ENCODE measurements at regions not wholly inside any gene's neighbourhood (a gene's known extent, or its start where the extent isn't known, plus 50 kb on each side); places are given as distances from the start of the nearest gene placed in this dataset.

- Mint-ChIP-seq H3K27me3 (ENCODE audit: low read depth) (no peaks in the 10 kb centered on the region), H3K27ac (no peak overlapping the region), H3K4me1 (ENCODE audit: low read depth) (no peaks in the 10 kb centered on the region), H3K9me3 (ENCODE audit: insufficient read depth) (no peaks in the 10 kb centered on the region), H3K36me3 (ENCODE audit: low read depth) (no peaks in the 10 kb centered on the region), H3K4me3 (no peak overlapping the region)
- CTCF ChIA-PET: no interaction called here
- POLR2A ChIA-PET: no interaction called here
- ATAC-seq (no peak), DNase-seq (no peak)
Measured at GRCh38 chr5:124444147-124444775, 302.2 kb downstream of the ZNF608 start.

GRCh38 chr5:124440471-124440870 is 306.0 kb downstream of the ZNF608 start:
- ATAC-seq: no peak
- POLR2A ChIA-PET: no interaction called here

GRCh38 chr5:124439609-124440008 is 306.8 kb downstream of the ZNF608 start:
- ChIA-PET POLR2A (no interaction called here), CTCF (no interaction called here)
- no peaks in the 10 kb centered on the region for H3K27me3 Mint-ChIP-seq (ENCODE audit: low read depth)
- ATAC-seq: no peak
- no peak for DNase-seq
- no peaks in the 10 kb centered on the region for H3K9me3 Mint-ChIP-seq (ENCODE audit: insufficient read depth)
- no peaks in the 10 kb centered on the region for H3K4me1 Mint-ChIP-seq (ENCODE audit: low read depth)
- no peak overlapping the region for H3K27ac Mint-ChIP-seq
- H3K36me3 Mint-ChIP-seq (ENCODE audit: low read depth): no peaks in the 10 kb centered on the region
- no peak overlapping the region for H3K4me3 Mint-ChIP-seq

More at GRCh38 chr5:124440471-124440870, 306.0 kb downstream of the ZNF608 start:
- CTCF ChIA-PET: no interaction called here
- H3K27ac Mint-ChIP-seq: no peak overlapping the region
- no peaks in the 10 kb centered on the region for H3K27me3 Mint-ChIP-seq (ENCODE audit: low read depth)
- H3K9me3 Mint-ChIP-seq (ENCODE audit: insufficient read depth): no peaks in the 10 kb centered on the region
- H3K4me3 Mint-ChIP-seq: no peak overlapping the region
- H3K36me3 Mint-ChIP-seq (ENCODE audit: low read depth): no peaks in the 10 kb centered on the region
- no peak for DNase-seq
- no peaks in the 10 kb centered on the region for H3K4me1 Mint-ChIP-seq (ENCODE audit: low read depth)

GRCh38 chr5:124438903-124439281 is 307.5 kb downstream of the ZNF608 start:
- CTCF ChIA-PET: no interaction called here
- H3K9me3 Mint-ChIP-seq (ENCODE audit: insufficient read depth): no peaks in the 10 kb centered on the region
- POLR2A ChIA-PET: no interaction called here
- no peak overlapping the region for H3K27ac Mint-ChIP-seq
- H3K36me3 Mint-ChIP-seq (ENCODE audit: low read depth): no peaks in the 10 kb centered on the region
- no peaks in the 10 kb centered on the region for H3K4me1 Mint-ChIP-seq (ENCODE audit: low read depth)
- H3K4me3 Mint-ChIP-seq: no peak overlapping the region
- DNase-seq (no peak), ATAC-seq (no peak)
- H3K27me3 Mint-ChIP-seq (ENCODE audit: low read depth): no peaks in the 10 kb centered on the region

GRCh38 chr5:124438026-124438902 is 308.2 kb downstream of the ZNF608 start:
- ATAC-seq (no peak), DNase-seq (no peak)
- CTCF ChIA-PET: no interaction called here
- Mint-ChIP-seq H3K4me1 (ENCODE audit: low read depth) (no peaks in the 10 kb centered on the region), H3K27me3 (ENCODE audit: low read depth) (no peaks in the 10 kb centered on the region), H3K9me3 (ENCODE audit: insufficient read depth) (no peaks in the 10 kb centered on the region), H3K27ac (no peak overlapping the region), H3K36me3 (ENCODE audit: low read depth) (no peaks in the 10 kb centered on the region), H3K4me3 (no peak overlapping the region)
- POLR2A ChIA-PET: no interaction called here

- POLR2A ChIA-PET: no interaction called here
- ATAC-seq: no peak
- H3K4me1 Mint-ChIP-seq (ENCODE audit: low read depth): no peaks in the 10 kb centered on the region
Measured at GRCh38 chr5:124436294-124436693, 310.1 kb downstream of the ZNF608 start.

GRCh38 chr5:124433170-124433569 is 313.3 kb downstream of the ZNF608 start:
- Mint-ChIP-seq H3K36me3 (ENCODE audit: low read depth) (no peaks in the 10 kb centered on the region), H3K27me3 (ENCODE audit: low read depth) (no peaks in the 10 kb centered on the region), H3K9me3 (ENCODE audit: insufficient read depth) (no peaks in the 10 kb centered on the region), H3K27ac (no peak overlapping the region), H3K4me3 (no peak overlapping the region), H3K4me1 (ENCODE audit: low read depth) (no peaks in the 10 kb centered on the region)
- DNase-seq (no peak), ATAC-seq (no peak)
- POLR2A ChIA-PET: no interaction called here
- CTCF ChIA-PET: no interaction called here

More at GRCh38 chr5:124436294-124436693, 310.1 kb downstream of the ZNF608 start:
- H3K4me3 Mint-ChIP-seq: no peak overlapping the region
- H3K27ac Mint-ChIP-seq: no peak overlapping the region
- no peaks in the 10 kb centered on the region for H3K9me3 Mint-ChIP-seq (ENCODE audit: insufficient read depth)
- DNase-seq: no peak
- CTCF ChIA-PET: no interaction called here
- H3K36me3 Mint-ChIP-seq (ENCODE audit: low read depth): no peaks in the 10 kb centered on the region
- no peaks in the 10 kb centered on the region for H3K27me3 Mint-ChIP-seq (ENCODE audit: low read depth)

GRCh38 chr5:124421584-124421983 is 324.9 kb downstream of the ZNF608 start:
- ChIA-PET POLR2A (no interaction called here), CTCF (no interaction called here)
- Mint-ChIP-seq H3K4me3 (no peak overlapping the region), H3K36me3 (ENCODE audit: low read depth) (no peaks in the 10 kb centered on the region), H3K27ac (no peak overlapping the region), H3K9me3 (ENCODE audit: insufficient read depth) (peaks cover 3% of the 10 kb centered on the region), H3K27me3 (ENCODE audit: low read depth) (no peaks in the 10 kb centered on the region), H3K4me1 (ENCODE audit: low read depth) (no peaks in the 10 kb centered on the region)
- DNase-seq: no peak
- ATAC-seq: no peak

- ChIA-PET POLR2A (no interaction called here), CTCF (no interaction called here)
- Mint-ChIP-seq H3K27ac (no peak overlapping the region), H3K9me3 (ENCODE audit: insufficient read depth) (peaks cover 3% of the 10 kb centered on the region), H3K4me3 (no peak overlapping the region), H3K36me3 (ENCODE audit: low read depth) (no peaks in the 10 kb centered on the region), H3K27me3 (ENCODE audit: low read depth) (no peaks in the 10 kb centered on the region), H3K4me1 (ENCODE audit: low read depth) (no peaks in the 10 kb centered on the region)
- DNase-seq (no peak), ATAC-seq (no peak)
Measured at GRCh38 chr5:124420952-124421351, 325.5 kb downstream of the ZNF608 start.

- ChIA-PET POLR2A (no interaction called here), CTCF (no interaction called here)
- H3K27me3 Mint-ChIP-seq (ENCODE audit: low read depth): no peaks in the 10 kb centered on the region
- H3K9me3 Mint-ChIP-seq (ENCODE audit: insufficient read depth): peaks cover 3% of the 10 kb centered on the region
- no peaks in the 10 kb centered on the region for H3K36me3 Mint-ChIP-seq (ENCODE audit: low read depth)
- DNase-seq: no peak
- no peak overlapping the region for H3K27ac Mint-ChIP-seq
- H3K4me3 Mint-ChIP-seq: no peak overlapping the region
- ATAC-seq: no peak
- H3K4me1 Mint-ChIP-seq (ENCODE audit: low read depth): no peaks in the 10 kb centered on the region
Measured at GRCh38 chr5:124419531-124419930, 326.9 kb downstream of the ZNF608 start.

- no peak for DNase-seq
- ChIA-PET CTCF (no interaction called here), POLR2A (no interaction called here)
- no peaks in the 10 kb centered on the region for H3K4me1 Mint-ChIP-seq (ENCODE audit: low read depth)
- no peak for ATAC-seq
- H3K27me3 Mint-ChIP-seq (ENCODE audit: low read depth): no peaks in the 10 kb centered on the region
- no peak overlapping the region for H3K4me3 Mint-ChIP-seq
- peaks cover 3% of the 10 kb centered on the region for H3K9me3 Mint-ChIP-seq (ENCODE audit: insufficient read depth)
- H3K36me3 Mint-ChIP-seq (ENCODE audit: low read depth): no peaks in the 10 kb centered on the region
- H3K27ac Mint-ChIP-seq: no peak overlapping the region
Measured at GRCh38 chr5:124418390-124418789, 328.0 kb downstream of the ZNF608 start.

- no peaks in the 10 kb centered on the region for H3K36me3 Mint-ChIP-seq (ENCODE audit: low read depth)
- POLR2A ChIA-PET: no interaction called here
- H3K27me3 Mint-ChIP-seq (ENCODE audit: low read depth): no peaks in the 10 kb centered on the region
- no peak overlapping the region for H3K4me3 Mint-ChIP-seq
- no peak for DNase-seq
- no peak overlapping the region for H3K27ac Mint-ChIP-seq
- no peak for ATAC-seq
- no peaks in the 10 kb centered on the region for H3K4me1 Mint-ChIP-seq (ENCODE audit: low read depth)
- no peaks in the 10 kb centered on the region for H3K9me3 Mint-ChIP-seq (ENCODE audit: insufficient read depth)
- CTCF ChIA-PET: no interaction called here
Measured at GRCh38 chr5:124417196-124417595, 329.2 kb downstream of the ZNF608 start.

GRCh38 chr5:124416627-124417026 is 329.8 kb downstream of the ZNF608 start:
- Mint-ChIP-seq H3K4me3 (no peak overlapping the region), H3K36me3 (ENCODE audit: low read depth) (no peaks in the 10 kb centered on the region), H3K27me3 (ENCODE audit: low read depth) (no peaks in the 10 kb centered on the region), H3K4me1 (ENCODE audit: low read depth) (no peaks in the 10 kb centered on the region), H3K9me3 (ENCODE audit: insufficient read depth) (no peaks in the 10 kb centered on the region), H3K27ac (no peak overlapping the region)
- ATAC-seq (no peak), DNase-seq (no peak)
- ChIA-PET CTCF (no interaction called here), POLR2A (no interaction called here)

Data from activated CD8-positive, alpha-beta T cell treated with anti-CD3 and anti-CD28 coated beads, Interleukin-2, amount 10 ng/mL, durations not matched to agents 7 days and 5 days (primary cell).